Karpas-422 (cell line): ENCODE measurements at regions not wholly inside any gene's neighbourhood (a gene's known extent, or its start where the extent isn't known, plus 50 kb on each side); places are given as distances from the start of the nearest gene placed in this dataset.
"Not testable (repeated sequence)": the region's sequence is repeated elsewhere in the genome, so short reads cannot be mapped to it uniquely, and the experiment has no call there.

ENCODE experiments used
- DNase-seq: peaks from one replicate; pipeline ENCODE4 v3.0.0-alpha.2; 2015
- H2AFZ ChIP-seq: fragments of 200-600 bp; sonication (generic); 2 replicates; pipeline ENCODE4 v1.6.1; 2014; ENCODE audit warnings: antibody characterized with exemption, low read length, mixed read lengths
- H3K27ac ChIP-seq: fragments of 200-600 bp; sonication (generic); 2 replicates; pipeline ENCODE4 v1.5.1; 2014; ENCODE audit warnings: mild to moderate bottlenecking, low read length, moderate library complexity
- H3K27me3 ChIP-seq: fragments of 200-600 bp; sonication (generic); 2 replicates; pipeline ENCODE4 v1.6.1; 2014; ENCODE audit warnings: low read length, mixed read lengths
- H3K36me3 ChIP-seq: fragments of 200-600 bp; sonication (generic); 2 replicates; pipeline ENCODE4 v1.6.1; 2014; ENCODE audit warnings: low read length, mixed read lengths; ENCODE audit not compliant: insufficient read depth
- H3K4me1 ChIP-seq: fragments of 200-600 bp; sonication (generic); 2 replicates; pipeline ENCODE4 v1.6.1; 2014; ENCODE audit warnings: mild to moderate bottlenecking, low read length, mixed read lengths
- H3K4me2 ChIP-seq: fragments of 200-600 bp; sonication (generic); 2 replicates; pipeline ENCODE4 v1.6.1; 2014; ENCODE audit warnings: low read length, low read depth, mild to moderate bottlenecking; ENCODE audit not compliant: poor library complexity, severe bottlenecking
- H3K4me3 ChIP-seq: fragments of 200-600 bp; sonication (generic); 2 replicates; pipeline ENCODE4 v1.5.1; 2014; ENCODE audit warnings: mild to moderate bottlenecking, antibody characterized with exemption, low read length, mixed read lengths
- H3K79me2 ChIP-seq: fragments of 200-600 bp; sonication (generic); 2 replicates; pipeline ENCODE4 v1.6.1; 2014; ENCODE audit warnings: mild to moderate bottlenecking, low read length, mixed read lengths
- H3K9ac ChIP-seq: fragments of 200-600 bp; sonication (generic); 2 replicates; pipeline ENCODE4 v1.6.0; 2014; ENCODE audit warnings: low read length
- H3K9me2 ChIP-seq: fragments of 200-600 bp; sonication (generic), shearing (Covaris generic); replicated peaks from 2 replicates; pipeline ENCODE4 v1.6.0; 2014; ENCODE audit warnings: mild to moderate bottlenecking, low read length, moderate library complexity; ENCODE audit not compliant: insufficient read depth
- H3K9me3 ChIP-seq: fragments of 300-700, 200-600 bp; sonication (generic); 2 replicates; pipeline ENCODE4 v1.6.1; 2014; ENCODE audit warnings: low read length, mixed read lengths
- H4K20me1 ChIP-seq: fragments of 200-600 bp; sonication (generic); 2 replicates; pipeline ENCODE4 v1.6.1; 2014; ENCODE audit warnings: mild to moderate bottlenecking, antibody characterized with exemption, low read length, low read depth; ENCODE audit not compliant: insufficient read depth

GRCh38 chr22:26970809-26971394, 313.5 kb downstream of the MIAT start:
- Histone ChIP-seq H3K4me1 (peaks cover 3% of the 10 kb centered on the region; the same call in 1 of the 2 replicates), H4K20me1 (no peaks in the 10 kb centered on the region), H3K9me3 (no peaks in the 10 kb centered on the region), H2AFZ (no peak overlapping the region), H3K9me2 (no peaks in the 10 kb centered on the region), H3K4me3 (no peak overlapping the region), H3K27me3 (no peaks in the 10 kb centered on the region), H3K36me3 (no peaks in the 10 kb centered on the region), H3K4me2 (no peak overlapping the region), H3K79me2 (no peaks in the 10 kb centered on the region), H3K9ac (no peak overlapping the region), H3K27ac (no peak overlapping the region)
- peak; percentile 62 for DNase-seq

- Histone ChIP-seq H2AFZ (no peak overlapping the region), H3K27me3 (no peaks in the 10 kb centered on the region)
- DNase-seq = no peak
These were observed 314.9 kb downstream of the MIAT start for GRCh38 chr22:26972286-26972685.

GRCh38 chr22:26972915-26973314, 315.5 kb downstream of the MIAT start:
- H3K27ac ChIP-seq, H3K4me2 ChIP-seq, H3K4me3 ChIP-seq, H3K9ac ChIP-seq, H3K79me2 ChIP-seq, H3K36me3 ChIP-seq, H3K9me2 ChIP-seq, DNase-seq, H4K20me1 ChIP-seq, H2AFZ ChIP-seq, H3K4me1 ChIP-seq, H3K9me3 ChIP-seq, H3K27me3 ChIP-seq: not testable (repeated sequence)

More at GRCh38 chr22:26972286-26972685, 314.9 kb downstream of the MIAT start:
- no peaks in the 10 kb centered on the region for H3K79me2 ChIP-seq
- H3K9me2 ChIP-seq = no peaks in the 10 kb centered on the region
- no peaks in the 10 kb centered on the region for H3K36me3 ChIP-seq
- peaks cover 3% of the 10 kb centered on the region; the same call in 1 of the 2 replicates for H3K4me1 ChIP-seq
- no peak overlapping the region for H3K27ac ChIP-seq
- no peak overlapping the region for H3K4me2 ChIP-seq
- no peaks in the 10 kb centered on the region for H3K9me3 ChIP-seq
- no peak overlapping the region for H3K9ac ChIP-seq
- H4K20me1 ChIP-seq = no peaks in the 10 kb centered on the region
- H3K4me3 ChIP-seq = no peak overlapping the region

- H4K20me1 ChIP-seq = no peaks in the 10 kb centered on the region
- H2AFZ ChIP-seq = no peak overlapping the region
- no peaks in the 10 kb centered on the region for H3K36me3 ChIP-seq
- peaks cover 3% of the 10 kb centered on the region; the same call in 1 of the 2 replicates for H3K4me1 ChIP-seq
- no peaks in the 10 kb centered on the region for H3K9me3 ChIP-seq
- no peak overlapping the region for H3K27ac ChIP-seq
- no peak overlapping the region for H3K4me2 ChIP-seq
- no peak for DNase-seq
- H3K27me3 ChIP-seq = no peaks in the 10 kb centered on the region
- no peaks in the 10 kb centered on the region for H3K9me2 ChIP-seq
- H3K9ac ChIP-seq = no peak overlapping the region
- no peak overlapping the region for H3K4me3 ChIP-seq
- no peaks in the 10 kb centered on the region for H3K79me2 ChIP-seq
These were observed 316.6 kb downstream of the MIAT start for GRCh38 chr22:26974034-26974433.

- no peak overlapping the region for H3K9ac ChIP-seq
- no peaks in the 10 kb centered on the region for H3K9me3 ChIP-seq
- no peak overlapping the region for H2AFZ ChIP-seq
- no peaks in the 10 kb centered on the region for H4K20me1 ChIP-seq
- H3K27me3 ChIP-seq = no peaks in the 10 kb centered on the region
- H3K79me2 ChIP-seq = no peaks in the 10 kb centered on the region
- H3K4me1 ChIP-seq = peaks cover 3% of the 10 kb centered on the region; the same call in 1 of the 2 replicates
- no peaks in the 10 kb centered on the region for H3K9me2 ChIP-seq
- no peak overlapping the region for H3K27ac ChIP-seq
- no peak overlapping the region for H3K4me3 ChIP-seq
- no peak for DNase-seq
- no peaks in the 10 kb centered on the region for H3K36me3 ChIP-seq
- H3K4me2 ChIP-seq = no peak overlapping the region
These were observed 317.8 kb downstream of the MIAT start for GRCh38 chr22:26974914-26975803.

GRCh38 chr22:26975865-26976264, 318.5 kb downstream of the MIAT start:
- H3K9me3 ChIP-seq = no peaks in the 10 kb centered on the region
- DNase-seq = no peak
- H3K27ac ChIP-seq = no peak overlapping the region
- no peaks in the 10 kb centered on the region for H4K20me1 ChIP-seq
- no peak overlapping the region for H3K4me3 ChIP-seq
- H2AFZ ChIP-seq = no peak overlapping the region
- H3K27me3 ChIP-seq = no peaks in the 10 kb centered on the region
- no peaks in the 10 kb centered on the region for H3K79me2 ChIP-seq
- H3K4me1 ChIP-seq = peaks cover 3% of the 10 kb centered on the region; the same call in 1 of the 2 replicates
- no peak overlapping the region for H3K9ac ChIP-seq
- H3K9me2 ChIP-seq = no peaks in the 10 kb centered on the region
- no peaks in the 10 kb centered on the region for H3K36me3 ChIP-seq
- no peak overlapping the region for H3K4me2 ChIP-seq

- no peaks in the 10 kb centered on the region for H3K9me3 ChIP-seq
- no peak overlapping the region for H3K4me3 ChIP-seq
- H3K9ac ChIP-seq = no peak overlapping the region
- H3K9me2 ChIP-seq = no peaks in the 10 kb centered on the region
- no peaks in the 10 kb centered on the region for H3K79me2 ChIP-seq
- no peak for DNase-seq
- H3K36me3 ChIP-seq = no peaks in the 10 kb centered on the region
- no peak overlapping the region for H3K4me2 ChIP-seq
- H2AFZ ChIP-seq = no peak overlapping the region
- H3K4me1 ChIP-seq = no peaks in the 10 kb centered on the region
- no peak overlapping the region for H3K27ac ChIP-seq
- no peaks in the 10 kb centered on the region for H3K27me3 ChIP-seq
- no peaks in the 10 kb centered on the region for H4K20me1 ChIP-seq
These were observed 320.5 kb downstream of the MIAT start for GRCh38 chr22:26977741-26978376.

GRCh38 chr22:26979294-26979693, 321.9 kb downstream of the MIAT start:
- Histone ChIP-seq H3K36me3 (no peaks in the 10 kb centered on the region), H2AFZ (no peak overlapping the region), H3K9ac (no peak overlapping the region), H3K9me2 (no peaks in the 10 kb centered on the region), H3K27ac (no peak overlapping the region), H3K4me3 (no peak overlapping the region), H3K27me3 (no peaks in the 10 kb centered on the region), H3K4me2 (no peak overlapping the region), H3K9me3 (no peaks in the 10 kb centered on the region), H3K4me1 (no peaks in the 10 kb centered on the region), H3K79me2 (no peaks in the 10 kb centered on the region), H4K20me1 (no peaks in the 10 kb centered on the region)
- DNase-seq = no peak
